Prostate gland (tissue), 2 donors: ENCODE measurements at regions not wholly inside any gene's neighbourhood (a gene's known extent, or its start where the extent isn't known, plus 50 kb on each side); places are given as distances from the start of the nearest gene placed in this dataset.

Experiments used
- CTCF ChIP-seq, 4 experiments: fragments of 200-600 bp in 2 of 4; fragments of 450-650 bp in 2 of 4; sonication (generic) in 2 of 4; IDR thresholded peaks; 1 replicate in 3 of 4; 2 replicates in 1 of 4; pipeline ENCODE4 v1.5.1; 2016 to 2019; ENCODE audit warnings: antibody characterized with exemption in 4 of 4, mild to moderate bottlenecking in 2 of 4, moderate library complexity in 2 of 4
- POLR2A ChIP-seq: fragments of 450-650 bp; IDR thresholded peaks from one replicate; pipeline ENCODE4 v1.6.1; 2016; ENCODE audit warnings: antibody characterized with exemption, mild to moderate bottlenecking

- no peak for TF ChIP-seq POLR2A
- no peak for TF ChIP-seq CTCF (IDR thresholded peaks at IDR 0.05)
These were observed 353.4 kb upstream of the JAG1 start for GRCh38 chr20:11027224-11027623.
